Psoas muscle (tissue), 7 donors: ENCODE measurements at regions not wholly inside any gene's neighbourhood (a gene's known extent, or its start where the extent isn't known, plus 50 kb on each side); places are given as distances from the start of the nearest gene placed in this dataset.
"Not testable (repeated sequence)": the region's sequence is repeated elsewhere in the genome, so short reads cannot be mapped to it uniquely, and the experiment has no call there.

Source experiments
- ATAC-seq, 4 donors: fragments of 200-7000 bp; cut with Tn5 transposase; one replicate each; pipeline ENCODE4 v1.9.1; 2020; ENCODE audit warnings: moderate library complexity in 3 of 4, mild to moderate bottlenecking in 2 of 4
- DNase-seq, 2 donors: peaks; one replicate each; pipeline ENCODE4 v3.0.0-alpha.2; 2020
- H3K27ac ChIP-seq: fragments of 200-600 bp; one replicate; pipeline ENCODE4 v1.8.0; 2022
- H3K27me3 ChIP-seq, 3 donors: fragments of 200-600 bp in 1 of 3; one replicate each; pipeline versions ENCODE4 v1.6.1 to v1.8.0; 2013 to 2022; ENCODE audit warnings: low read length in 2 of 3, mild to moderate bottlenecking in 2 of 3, moderate library complexity in 1 of 3; ENCODE audit not compliant: insufficient read depth in 3 of 3
- H3K36me3 ChIP-seq, 2 donors: fragments of 200-600 bp in 1 of 2; one replicate each; pipeline versions ENCODE4 v1.6.1 to v1.8.0; 2013 to 2022; ENCODE audit warnings: low read depth in 1 of 2, mild to moderate bottlenecking in 1 of 2, moderate library complexity in 1 of 2; ENCODE audit not compliant: insufficient read depth in 1 of 2
- H3K4me1 ChIP-seq: fragments of 200-600 bp; one replicate; pipeline ENCODE4 v1.8.0; 2022
- H3K4me3 ChIP-seq: fragments of 200-600 bp; one replicate; pipeline ENCODE4 v1.8.0; 2022; ENCODE audit warnings: mild to moderate bottlenecking
- H3K9me3 ChIP-seq: fragments of 200-600 bp; one replicate; pipeline ENCODE4 v1.8.0; 2022
- WGBS, 3 donors: extraction: QIAGEN DNeasy Blood & Tissue Kit; methylation state at CpG; one replicate each; pipeline versions ENCODE4 v1.1.6 to v1.1.7; 2013; 5-methylcytosine and 5-hydroxymethylcytosine counted together
- intact Hi-C, 2 donors: fragments of 100-400 bp; cut with DNase I; formaldehyde crosslinking; loops; one replicate each; pipeline versions ENCODE4 v1.11.0 to v1.14.2; 2022
- TF ChIP-seq, protein P1 (sequence below): fragments of 200-600 bp; IDR thresholded peaks from one replicate; pipeline ENCODE4 v1.8.0; 2022; ENCODE audit warnings: antibody characterized with exemption
- donor health status: healthy with polysubstance abuse.
- donor health status: DM: no; HTN: no; CAD: no; lungs with moderate emphysema.
- donor health status: Bipolar disorder and iron deficiency.
- donor health status: healthy.
- donor health status: DM: yes; HTN: yes; CAD: no.
- donor health status: DM: no; HTN: no; CAD: no.
- donor health status: DM: yes; HTN: yes; CAD: no.

DNA sequence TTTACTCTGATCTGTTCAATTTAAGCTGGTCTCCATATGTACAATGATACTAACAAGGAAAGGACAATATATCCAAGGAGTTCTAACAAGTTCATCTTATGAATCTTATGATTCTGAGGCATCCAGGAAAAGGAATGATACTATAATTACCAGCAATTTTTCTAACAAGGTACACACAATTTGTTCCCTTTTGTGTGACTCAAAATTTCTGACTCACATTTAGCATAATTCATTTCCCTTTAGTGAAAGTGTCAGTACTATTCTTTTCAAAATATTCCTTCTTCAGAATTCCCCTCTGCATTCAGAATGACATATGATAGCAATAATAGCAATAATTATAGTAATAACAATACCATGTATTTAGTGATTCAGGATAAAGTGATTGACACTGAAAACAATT is 594.8 kb downstream of the DMRTA1 start:
- H3K27ac ChIP-seq, result no peak overlapping the region
- H3K36me3 ChIP-seq, result no peaks in the 10 kb centered on the region
- H3K27me3 ChIP-seq, result no peaks in the 10 kb centered on the region
- H3K4me1 ChIP-seq, result no peaks in the 10 kb centered on the region
- DNase-seq (no peak), ATAC-seq (no peak)
- TF ChIP-seq, protein P1, sequence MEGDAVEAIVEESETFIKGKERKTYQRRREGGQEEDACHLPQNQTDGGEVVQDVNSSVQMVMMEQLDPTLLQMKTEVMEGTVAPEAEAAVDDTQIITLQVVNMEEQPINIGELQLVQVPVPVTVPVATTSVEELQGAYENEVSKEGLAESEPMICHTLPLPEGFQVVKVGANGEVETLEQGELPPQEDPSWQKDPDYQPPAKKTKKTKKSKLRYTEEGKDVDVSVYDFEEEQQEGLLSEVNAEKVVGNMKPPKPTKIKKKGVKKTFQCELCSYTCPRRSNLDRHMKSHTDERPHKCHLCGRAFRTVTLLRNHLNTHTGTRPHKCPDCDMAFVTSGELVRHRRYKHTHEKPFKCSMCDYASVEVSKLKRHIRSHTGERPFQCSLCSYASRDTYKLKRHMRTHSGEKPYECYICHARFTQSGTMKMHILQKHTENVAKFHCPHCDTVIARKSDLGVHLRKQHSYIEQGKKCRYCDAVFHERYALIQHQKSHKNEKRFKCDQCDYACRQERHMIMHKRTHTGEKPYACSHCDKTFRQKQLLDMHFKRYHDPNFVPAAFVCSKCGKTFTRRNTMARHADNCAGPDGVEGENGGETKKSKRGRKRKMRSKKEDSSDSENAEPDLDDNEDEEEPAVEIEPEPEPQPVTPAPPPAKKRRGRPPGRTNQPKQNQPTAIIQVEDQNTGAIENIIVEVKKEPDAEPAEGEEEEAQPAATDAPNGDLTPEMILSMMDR, result no peak
- H3K9me3 ChIP-seq, result no peaks in the 10 kb centered on the region
- intact Hi-C loops, result no loop called here
- H3K4me3 ChIP-seq, result no peak overlapping the region

DNA sequence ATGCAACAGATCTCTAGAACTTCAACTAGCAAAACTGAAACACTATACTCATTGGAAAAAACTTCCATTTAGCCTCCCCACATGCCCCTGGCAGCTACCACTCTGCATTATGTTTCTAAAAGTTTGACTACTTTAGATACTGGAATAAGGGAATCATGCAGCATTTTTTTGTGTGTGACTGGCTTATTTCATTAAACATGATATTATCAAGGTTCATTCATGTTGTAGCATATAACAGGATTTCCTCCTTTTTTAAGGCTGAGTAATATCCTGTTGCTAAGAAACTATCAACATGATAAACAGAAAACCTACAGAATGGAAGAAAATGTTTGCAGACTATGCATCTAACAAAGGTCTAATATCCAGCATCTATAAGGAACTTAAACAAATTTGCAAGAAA is 597.9 kb downstream of the DMRTA1 start:
- no peaks in the 10 kb centered on the region for H3K27me3 ChIP-seq
- TF ChIP-seq, protein P1, result no peak
- DNase-seq, result no peak
- H3K4me1 ChIP-seq, result no peaks in the 10 kb centered on the region
- no peaks in the 10 kb centered on the region for H3K36me3 ChIP-seq
- H3K27ac ChIP-seq, result no peak overlapping the region
- no peak overlapping the region for H3K4me3 ChIP-seq
- ATAC-seq, result no peak
- intact Hi-C loops, result no loop called here
- no peaks in the 10 kb centered on the region for H3K9me3 ChIP-seq

DNA sequence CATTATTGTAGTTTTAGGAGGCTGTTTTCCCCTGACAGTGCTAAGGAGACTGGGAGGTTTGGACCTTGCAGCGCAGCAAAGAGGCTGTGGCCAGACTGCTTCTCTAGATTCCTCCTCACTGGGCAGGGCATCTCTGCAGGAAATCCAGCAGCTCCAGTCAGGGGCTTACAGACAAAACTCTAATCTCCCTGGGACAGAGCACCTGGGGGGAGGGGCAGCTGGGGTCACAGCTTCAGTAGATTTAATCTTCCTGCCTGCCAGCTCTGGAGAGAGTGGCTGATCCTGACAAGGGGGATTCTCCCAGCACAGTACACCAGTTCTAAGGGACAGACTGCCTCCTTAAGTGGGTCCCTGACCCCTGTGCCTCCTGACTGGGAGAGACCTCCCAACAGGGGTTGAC is 599.4 kb downstream of the DMRTA1 start:
- H3K4me3 ChIP-seq, DNase-seq, intact Hi-C loops, H3K4me1 ChIP-seq, ATAC-seq, H3K36me3 ChIP-seq, H3K9me3 ChIP-seq, H3K27me3 ChIP-seq, H3K27ac ChIP-seq: not testable (repeated sequence)
- 82 to 98% (median 95%) methylated on average over 1 of the region's 1 CpG for WGBS, 3 donors

DNA sequence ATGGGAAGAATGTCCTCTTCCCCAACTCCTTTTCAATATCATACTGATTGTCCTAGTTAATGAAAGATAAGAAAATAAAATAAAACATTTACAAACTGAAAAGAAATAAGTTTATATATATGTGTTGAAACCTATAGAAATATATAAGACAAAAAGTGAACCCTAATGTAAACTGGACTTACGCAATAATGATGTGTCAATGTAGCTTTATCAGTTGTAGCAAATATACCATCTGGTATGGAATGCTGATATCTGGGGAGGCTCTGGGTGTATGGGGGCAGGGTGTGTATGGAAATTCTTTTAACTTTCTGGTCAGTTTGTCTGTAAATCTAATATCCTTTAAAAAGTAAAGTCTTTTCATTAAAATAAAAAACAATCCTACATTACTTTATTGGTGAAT is 603.9 kb downstream of the DMRTA1 start:
- H3K9me3 ChIP-seq, result peaks cover 11% of the 10 kb centered on the region
- no peak for ATAC-seq
- TF ChIP-seq, protein P1, result no peak
- no peak overlapping the region for H3K4me3 ChIP-seq
- H3K27me3 ChIP-seq, result no peaks in the 10 kb centered on the region
- H3K4me1 ChIP-seq, result no peaks in the 10 kb centered on the region
- 98 to 99% (median 98%) methylated on average over 1 of the region's 1 CpG for WGBS, 3 donors
- DNase-seq, result no peak
- intact Hi-C loops, result no loop called here
- no peaks in the 10 kb centered on the region for H3K36me3 ChIP-seq
- H3K27ac ChIP-seq, result no peak overlapping the region

DNA sequence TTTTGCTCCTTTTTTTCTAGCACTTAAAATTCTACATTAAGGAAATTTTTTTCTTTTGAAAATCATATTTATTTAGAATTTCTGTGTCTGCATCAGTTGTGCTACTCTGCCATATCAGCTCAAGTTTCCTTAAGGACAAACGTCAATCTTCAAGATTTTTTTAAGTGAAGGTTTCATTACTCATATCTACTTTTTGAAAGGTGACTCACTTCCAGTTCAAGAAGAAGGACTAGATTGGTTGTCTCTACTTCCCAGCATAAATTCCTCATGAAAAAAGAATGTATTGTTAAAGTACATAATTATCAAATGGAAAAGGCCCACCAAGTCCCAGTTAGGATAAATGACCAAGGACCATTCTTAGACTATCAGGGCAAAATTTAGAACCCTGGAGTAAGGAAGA is 626.5 kb downstream of the DMRTA1 start:
- H3K4me1 ChIP-seq, result no peaks in the 10 kb centered on the region
- H3K27me3 ChIP-seq, result no peaks in the 10 kb centered on the region
- 50 to 64% (median 52%) methylated on average over 1 of the region's 1 CpG for WGBS, 3 donors
- no peaks in the 10 kb centered on the region for H3K36me3 ChIP-seq
- H3K27ac ChIP-seq, result no peak overlapping the region
- intact Hi-C loops, result no loop called here
- no peak for DNase-seq
- H3K4me3 ChIP-seq, result no peak overlapping the region
- ATAC-seq, result no peak
- TF ChIP-seq, protein P1, result no peak
- H3K9me3 ChIP-seq, result no peaks in the 10 kb centered on the region
